Stomach (tissue), 4 donors: ENCODE measurements at regions not wholly inside any gene's neighbourhood (a gene's known extent, or its start where the extent isn't known, plus 50 kb on each side); places are given as distances from the start of the nearest gene placed in this dataset.

Experiments used
- POLR2A ChIP-seq, 4 donors: fragments of 450-650 bp; IDR thresholded peaks; one replicate each; pipeline ENCODE4 v1.6.1; 2016; ENCODE audit warnings: antibody characterized with exemption in 4 of 4, control low read depth in 2 of 4, mild to moderate bottlenecking in 1 of 4, moderate library complexity in 1 of 4
- POLR2AphosphoS5 ChIP-seq, 3 donors: sonication (generic); formaldehyde crosslinking; IDR thresholded peaks; one replicate each; pipeline ENCODE4 v1.6.1; 2016; ENCODE audit warnings: antibody characterized with exemption in 3 of 3
- TF ChIP-seq, protein P1 (sequence below), 7 experiments: fragments of 450-650 bp in 4 of 7; fragments of 200-600 bp in 3 of 7; sonication (generic) in 3 of 7; IDR thresholded peaks; one replicate each; pipeline ENCODE4 v1.5.1; 2016 to 2019; ENCODE audit warnings: antibody characterized with exemption in 7 of 7, control low read depth in 2 of 7, mild to moderate bottlenecking in 1 of 7

DNA sequence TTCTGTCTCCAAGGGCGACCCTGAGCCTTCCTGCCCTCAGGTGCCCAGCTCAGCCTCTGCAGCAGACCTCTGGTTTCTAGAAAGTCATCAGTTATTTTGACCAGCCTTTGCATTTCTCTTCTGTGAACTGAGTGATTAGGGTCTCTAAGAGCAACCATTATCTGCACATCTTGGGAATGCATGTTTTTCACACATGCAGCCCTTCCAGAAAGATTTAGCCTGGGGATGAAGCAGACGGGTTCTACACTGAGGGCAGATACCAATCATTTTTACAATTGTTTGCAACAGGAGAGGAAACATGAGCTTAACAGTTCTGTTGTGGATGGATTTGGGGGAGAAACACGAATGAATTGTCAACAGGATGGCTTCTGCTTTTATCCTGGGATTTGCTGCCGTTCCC lies 90.1 kb upstream of the PITX1 start:
- no peak for TF ChIP-seq POLR2AphosphoS5 (IDR thresholded peaks at IDR 0.05)
- TF ChIP-seq POLR2A (IDR thresholded peaks at IDR 0.05), result no peak
- TF ChIP-seq, protein P1, sequence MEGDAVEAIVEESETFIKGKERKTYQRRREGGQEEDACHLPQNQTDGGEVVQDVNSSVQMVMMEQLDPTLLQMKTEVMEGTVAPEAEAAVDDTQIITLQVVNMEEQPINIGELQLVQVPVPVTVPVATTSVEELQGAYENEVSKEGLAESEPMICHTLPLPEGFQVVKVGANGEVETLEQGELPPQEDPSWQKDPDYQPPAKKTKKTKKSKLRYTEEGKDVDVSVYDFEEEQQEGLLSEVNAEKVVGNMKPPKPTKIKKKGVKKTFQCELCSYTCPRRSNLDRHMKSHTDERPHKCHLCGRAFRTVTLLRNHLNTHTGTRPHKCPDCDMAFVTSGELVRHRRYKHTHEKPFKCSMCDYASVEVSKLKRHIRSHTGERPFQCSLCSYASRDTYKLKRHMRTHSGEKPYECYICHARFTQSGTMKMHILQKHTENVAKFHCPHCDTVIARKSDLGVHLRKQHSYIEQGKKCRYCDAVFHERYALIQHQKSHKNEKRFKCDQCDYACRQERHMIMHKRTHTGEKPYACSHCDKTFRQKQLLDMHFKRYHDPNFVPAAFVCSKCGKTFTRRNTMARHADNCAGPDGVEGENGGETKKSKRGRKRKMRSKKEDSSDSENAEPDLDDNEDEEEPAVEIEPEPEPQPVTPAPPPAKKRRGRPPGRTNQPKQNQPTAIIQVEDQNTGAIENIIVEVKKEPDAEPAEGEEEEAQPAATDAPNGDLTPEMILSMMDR (IDR thresholded peaks at IDR 0.05), result no peak
